ENCODE measurements at regions not wholly inside any gene's neighbourhood (a gene's known extent, or its start where the extent isn't known, plus 50 kb on each side); places are given as distances from the start of the nearest gene placed in this dataset.

DNA sequence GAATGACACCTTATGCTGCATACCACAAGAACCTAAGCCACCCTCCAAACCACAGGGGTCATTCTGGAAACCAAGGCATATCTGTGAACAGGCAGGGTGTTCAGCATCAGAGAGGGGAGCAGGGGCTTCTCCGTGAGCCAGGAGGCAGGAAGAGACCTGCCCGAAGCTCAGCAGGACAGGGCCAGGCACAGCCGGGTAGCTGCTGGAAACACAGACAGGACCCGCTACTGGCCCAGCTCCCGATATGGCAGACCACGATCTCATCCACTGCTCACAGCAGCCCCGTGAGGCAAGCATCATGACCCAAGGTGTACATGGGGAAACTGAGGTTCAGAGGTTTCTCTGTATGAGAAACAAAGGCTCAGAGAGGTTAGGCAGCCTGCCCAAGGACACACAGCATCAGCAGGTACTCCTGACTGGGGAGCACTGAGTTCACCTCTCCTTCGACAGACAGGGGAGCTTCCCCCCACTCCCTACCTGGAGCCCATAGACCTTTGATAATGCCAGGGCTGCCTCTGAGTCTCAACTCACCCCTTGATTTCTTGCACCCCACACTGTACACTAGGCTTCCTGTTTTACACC is 317.7 kb downstream of the MATN1 start:
- TF ChIP-seq ELF4 (IDR thresholded peaks at IDR 0.05) (no peak), ARNT (IDR thresholded peaks at IDR 0.05) (no peak), TARDBP (IDR thresholded peaks at IDR 0.05) (no peak), CTBP1 (IDR thresholded peaks at IDR 0.05; ENCODE audit: borderline replicate concordance) (no peak), FOXA1 (IDR thresholded peaks at IDR 0.05) (no peak), LEF1 (IDR thresholded peaks at IDR 0.05; ENCODE audit: borderline replicate concordance) (no peak), FOXK2 (IDR thresholded peaks at IDR 0.05) (no peak), FOXM1 (IDR thresholded peaks at IDR 0.05; ENCODE audit: borderline replicate concordance) (no peak), SUZ12 (IDR thresholded peaks at IDR 0.05) (no peak), L3MBTL2 (conservative IDR thresholded peaks at IDR 0.05) (no peak), SP1 (IDR thresholded peaks at IDR 0.05) (no peak)
- POLR2A ChIA-PET, result no interaction called here
- CTCF ChIA-PET, result interaction anchor here (0.7 kb wide), 1 partner anchor 11 kb away, joined by 4 read pairs; no protein-coding TSS in a partner anchor
- no peak for DNase-seq (ENCODE audit: extremely low spot score)

DNA sequence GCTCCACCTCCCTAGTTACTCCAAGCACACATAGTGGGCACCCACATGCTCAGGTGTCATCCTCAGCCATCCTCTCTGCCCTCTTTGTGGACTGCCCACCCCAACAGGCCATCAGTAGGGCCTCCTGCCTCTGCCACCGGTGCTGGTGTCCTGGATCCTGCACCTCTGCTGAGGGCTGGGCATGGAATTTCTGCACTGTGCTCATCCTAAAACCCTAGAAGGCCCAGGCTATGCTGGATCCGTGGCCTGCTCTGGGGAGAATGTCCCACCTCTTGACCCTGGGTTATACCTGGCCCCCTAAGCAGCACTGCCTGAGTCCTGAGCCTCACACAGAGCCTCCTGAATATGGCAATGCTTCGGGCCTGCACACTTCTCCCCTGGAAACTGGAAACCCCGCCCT is 318.3 kb downstream of the MATN1 start:
- ChIA-PET CTCF (interaction anchor here (0.7 kb wide), 1 partner anchor 12 kb away, joined by 4 read pairs; no protein-coding TSS in a partner anchor), POLR2A (no interaction called here)
- DNase-seq (ENCODE audit: extremely low spot score), result no peak

DNA sequence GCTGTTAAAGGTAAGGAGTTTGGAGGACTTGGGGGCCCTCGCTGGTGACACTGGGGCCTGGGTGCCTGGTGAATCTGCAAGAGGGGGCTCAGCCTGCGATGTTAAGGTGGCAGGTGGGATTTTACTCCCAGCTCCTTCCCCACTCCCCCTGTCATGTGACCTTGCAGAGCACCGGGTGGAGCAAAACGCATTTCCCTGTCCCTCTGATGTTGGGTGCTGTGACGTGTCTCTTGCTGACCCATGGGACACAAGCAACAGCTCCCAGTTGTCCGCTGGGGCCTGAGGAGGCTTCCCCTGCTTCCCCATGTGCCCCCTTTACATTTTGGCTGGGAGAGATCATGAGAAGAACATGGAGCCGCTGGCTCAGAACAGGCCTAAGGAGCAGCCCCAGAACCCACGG is 319.0 kb downstream of the MATN1 start:
- CTCF ChIA-PET, result no interaction called here
- no peak for DNase-seq (ENCODE audit: extremely low spot score)
- TF ChIP-seq SP1 (IDR thresholded peaks at IDR 0.05) (no peak), FOXM1 (IDR thresholded peaks at IDR 0.05; ENCODE audit: borderline replicate concordance) (no peak), ELF4 (IDR thresholded peaks at IDR 0.05) (no peak), TARDBP (IDR thresholded peaks at IDR 0.05) (no peak), BHLHE40 (IDR thresholded peaks at IDR 0.05; ENCODE audit: borderline replicate concordance) (no peak), NFRKB (IDR thresholded peaks at IDR 0.05) (no peak), L3MBTL2 (conservative IDR thresholded peaks at IDR 0.05) (no peak)
- POLR2A ChIA-PET, result no interaction called here

More for the DNA sequence above, 318.3 kb downstream of the MATN1 start:
- TF ChIP-seq FOXM1 (IDR thresholded peaks at IDR 0.05; ENCODE audit: borderline replicate concordance) (no peak), FOXK2 (IDR thresholded peaks at IDR 0.05) (no peak), CTBP1 (IDR thresholded peaks at IDR 0.05; ENCODE audit: borderline replicate concordance) (no peak), ZNF384 (IDR thresholded peaks at IDR 0.05) (no peak), L3MBTL2 (conservative IDR thresholded peaks at IDR 0.05) (no peak), TARDBP (IDR thresholded peaks at IDR 0.05) (no peak), BHLHE40 (IDR thresholded peaks at IDR 0.05; ENCODE audit: borderline replicate concordance) (no peak), ARNT (IDR thresholded peaks at IDR 0.05) (no peak), NFRKB (IDR thresholded peaks at IDR 0.05) (no peak), SUZ12 (IDR thresholded peaks at IDR 0.05) (no peak), ELF4 (IDR thresholded peaks at IDR 0.05) (no peak)
- TF ChIP-seq, protein P1, sequence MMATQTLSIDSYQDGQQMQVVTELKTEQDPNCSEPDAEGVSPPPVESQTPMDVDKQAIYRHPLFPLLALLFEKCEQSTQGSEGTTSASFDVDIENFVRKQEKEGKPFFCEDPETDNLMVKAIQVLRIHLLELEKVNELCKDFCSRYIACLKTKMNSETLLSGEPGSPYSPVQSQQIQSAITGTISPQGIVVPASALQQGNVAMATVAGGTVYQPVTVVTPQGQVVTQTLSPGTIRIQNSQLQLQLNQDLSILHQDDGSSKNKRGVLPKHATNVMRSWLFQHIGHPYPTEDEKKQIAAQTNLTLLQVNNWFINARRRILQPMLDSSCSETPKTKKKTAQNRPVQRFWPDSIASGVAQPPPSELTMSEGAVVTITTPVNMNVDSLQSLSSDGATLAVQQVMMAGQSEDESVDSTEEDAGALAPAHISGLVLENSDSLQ (IDR thresholded peaks at IDR 0.05), result no peak

DNA sequence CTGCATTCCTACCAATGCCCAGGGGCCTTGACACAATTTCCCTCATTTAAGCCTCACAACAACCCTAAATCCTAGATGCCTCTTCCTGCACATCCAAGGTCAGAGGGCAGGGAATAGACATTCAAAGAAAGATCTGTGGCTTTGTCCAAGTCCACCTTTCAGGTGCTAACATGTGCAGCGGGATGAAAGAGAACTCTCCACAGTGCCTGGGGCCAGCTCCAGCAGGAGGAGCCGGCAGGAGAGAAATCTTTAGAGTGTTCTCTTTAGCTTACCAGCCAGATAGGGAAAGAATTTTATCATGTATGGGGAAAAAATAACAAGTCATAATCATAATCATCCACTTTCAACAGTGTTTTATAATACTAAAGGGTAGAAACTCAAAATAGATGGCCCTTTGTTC is 319.7 kb downstream of the MATN1 start:
- ChIA-PET CTCF (interaction anchor here (1.1 kb wide), 1 partner anchor 23 kb away, joined by 4 read pairs; no protein-coding TSS in a partner anchor), POLR2A (no interaction called here)
- TF ChIP-seq FOXK2 (IDR thresholded peaks at IDR 0.05) (no peak), ZNF384 (IDR thresholded peaks at IDR 0.05) (no peak), NFRKB (IDR thresholded peaks at IDR 0.05) (no peak), L3MBTL2 (conservative IDR thresholded peaks at IDR 0.05) (no peak), ELF4 (IDR thresholded peaks at IDR 0.05) (no peak), FOXA1 (IDR thresholded peaks at IDR 0.05) (no peak), HDGF (IDR thresholded peaks at IDR 0.05; ENCODE audit: borderline replicate concordance) (no peak), FOXM1 (IDR thresholded peaks at IDR 0.05; ENCODE audit: borderline replicate concordance) (no peak), TARDBP (IDR thresholded peaks at IDR 0.05) (no peak), BHLHE40 (IDR thresholded peaks at IDR 0.05; ENCODE audit: borderline replicate concordance) (no peak), CTBP1 (IDR thresholded peaks at IDR 0.05; ENCODE audit: borderline replicate concordance) (no peak), LEF1 (IDR thresholded peaks at IDR 0.05; ENCODE audit: borderline replicate concordance) (no peak), SP1 (IDR thresholded peaks at IDR 0.05) (no peak), SUZ12 (IDR thresholded peaks at IDR 0.05) (no peak)
- TF ChIP-seq, protein P1 (IDR thresholded peaks at IDR 0.05), result no peak
- DNase-seq (ENCODE audit: extremely low spot score), result no peak

DNA sequence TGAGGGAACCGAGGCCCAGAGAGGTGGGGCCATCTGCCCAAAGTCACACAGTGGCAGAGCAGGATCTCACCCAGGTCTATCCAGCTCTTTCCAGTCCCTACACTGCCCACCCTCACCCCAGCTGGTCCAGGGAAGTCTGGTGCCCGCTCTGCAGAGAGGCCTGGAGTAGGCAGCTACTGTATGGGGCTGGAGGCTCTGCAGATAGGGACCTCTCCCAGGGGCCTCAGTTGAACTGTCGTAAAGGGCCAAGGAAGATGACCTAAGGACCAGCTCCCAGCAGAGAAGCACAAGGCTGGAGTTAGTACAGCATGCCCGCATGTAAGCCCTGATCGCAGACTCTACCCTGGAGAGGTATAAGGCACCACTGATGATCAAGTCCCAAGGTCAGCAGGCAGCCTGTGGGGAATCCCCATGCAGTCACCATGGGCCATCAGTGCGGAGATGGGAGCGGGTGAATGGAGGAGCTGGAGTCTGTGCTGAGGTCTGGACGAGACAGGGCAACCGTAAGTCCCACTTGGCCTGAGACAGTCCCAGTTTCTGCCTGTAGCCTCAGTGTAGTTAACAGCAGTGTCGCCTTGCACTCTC is 320.2 kb downstream of the MATN1 start:
- no peak for DNase-seq (ENCODE audit: extremely low spot score)
- no peak for TF ChIP-seq LEF1 (IDR thresholded peaks at IDR 0.05; ENCODE audit: borderline replicate concordance)
- TF ChIP-seq, protein P1 (IDR thresholded peaks at IDR 0.05), result no peak
- ChIA-PET CTCF (interaction anchor here (1.1 kb wide), 1 partner anchor 22 kb away, joined by 4 read pairs; no protein-coding TSS in a partner anchor), POLR2A (no interaction called here)

DNA sequence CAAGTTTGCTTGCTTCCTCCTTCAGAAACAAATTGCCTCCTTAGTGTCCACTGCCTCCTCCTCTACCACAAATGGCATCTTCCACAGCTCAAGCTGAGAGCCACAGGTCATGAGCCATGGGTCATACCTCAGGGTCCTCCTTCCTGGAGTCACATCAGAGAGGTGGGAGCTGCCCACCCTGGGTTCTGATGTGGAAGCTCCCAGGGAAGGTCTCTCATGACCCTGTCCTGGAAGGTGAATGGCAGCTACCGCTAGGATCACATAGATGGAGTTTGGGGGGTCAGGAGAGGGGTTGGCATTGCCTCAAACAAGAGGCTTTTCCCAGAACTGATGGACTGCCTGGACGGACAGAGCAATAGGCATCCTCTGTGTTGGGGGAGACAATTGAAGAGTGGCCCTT is 321.4 kb downstream of the MATN1 start:
- CTCF ChIA-PET, result no interaction called here
- no peak for DNase-seq (ENCODE audit: extremely low spot score)
- POLR2A ChIA-PET, result no interaction called here
- TF ChIP-seq LEF1 (IDR thresholded peaks at IDR 0.05; ENCODE audit: borderline replicate concordance), result no peak
- no peak for TF ChIP-seq SUZ12 (IDR thresholded peaks at IDR 0.05)
- TF ChIP-seq SP1 (IDR thresholded peaks at IDR 0.05), result no peak
- no peak for TF ChIP-seq BHLHE40 (IDR thresholded peaks at IDR 0.05; ENCODE audit: borderline replicate concordance)
- no peak for TF ChIP-seq FOXK2 (IDR thresholded peaks at IDR 0.05)
- TF ChIP-seq FOXA1 (IDR thresholded peaks at IDR 0.05), result no peak
- TF ChIP-seq, protein P1 (IDR thresholded peaks at IDR 0.05), result no peak
- TF ChIP-seq ZNF384 (IDR thresholded peaks at IDR 0.05), result no peak
- no peak for TF ChIP-seq ELF4 (IDR thresholded peaks at IDR 0.05)
- no peak for TF ChIP-seq FOXM1 (IDR thresholded peaks at IDR 0.05; ENCODE audit: borderline replicate concordance)
- TF ChIP-seq NFRKB (IDR thresholded peaks at IDR 0.05), result no peak
- TF ChIP-seq CTBP1 (IDR thresholded peaks at IDR 0.05; ENCODE audit: borderline replicate concordance), result no peak
- TF ChIP-seq ARNT (IDR thresholded peaks at IDR 0.05), result no peak
- no peak for TF ChIP-seq TARDBP (IDR thresholded peaks at IDR 0.05)
- no peak for TF ChIP-seq HDGF (IDR thresholded peaks at IDR 0.05; ENCODE audit: borderline replicate concordance)
